GM19395 (cell line): ENCODE measurements at regions not wholly inside any gene's neighbourhood (a gene's known extent, or its start where the extent isn't known, plus 50 kb on each side); places are given as distances from the start of the nearest gene placed in this dataset.
"Not testable (repeated sequence)": the region's sequence is repeated elsewhere in the genome, so short reads cannot be mapped to it uniquely, and the experiment has no call there.

Source experiments
- ATAC-seq: cut with Tn5 transposase; IDR thresholded peaks from one replicate; pipeline ENCODE4 v1.9.1; 2021; ENCODE audit warnings: mild to moderate bottlenecking, moderate library complexity; ENCODE audit not compliant: unreplicated experiment

- not testable (repeated sequence) for ATAC-seq
These were observed 59.3 kb downstream of the NUTM2D start for GRCh38 chr10:87416892-87417291.

GRCh38 chr10:87422641-87423040 lies 65.1 kb downstream of the NUTM2D start:
- ATAC-seq: not testable (repeated sequence)

DNA sequence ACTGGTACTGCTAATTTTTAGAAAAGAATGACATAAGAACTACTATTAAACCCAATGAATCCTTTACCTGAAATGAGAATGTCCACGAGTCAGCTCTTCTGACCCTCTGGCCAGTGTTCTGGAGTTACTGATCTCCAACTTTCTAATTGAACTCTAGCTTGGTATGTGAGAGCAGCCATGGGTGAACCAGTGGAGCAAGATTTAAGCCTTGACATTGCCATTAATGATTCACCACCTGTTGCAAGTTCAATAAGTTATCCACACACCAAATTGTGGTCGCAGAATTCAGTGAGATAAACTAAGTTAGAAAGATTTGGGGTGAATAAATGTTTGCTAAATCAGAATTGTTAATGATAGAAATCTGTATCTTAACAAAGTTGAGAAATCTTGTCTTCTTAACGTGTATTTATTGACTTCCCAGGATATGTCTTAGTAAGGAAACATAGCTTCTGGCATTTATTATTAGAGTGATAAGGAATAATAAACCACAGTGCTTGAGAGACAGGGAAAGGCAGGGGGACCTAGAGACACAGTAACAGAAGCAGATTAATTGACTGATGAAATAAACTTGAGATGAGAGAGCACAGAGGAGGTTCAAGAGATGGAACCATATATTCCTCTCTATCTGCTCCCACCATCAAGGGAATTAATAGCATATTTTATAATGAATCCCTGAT lies 67.3 kb downstream of the NUTM2D start:
- not testable (repeated sequence) for ATAC-seq

GRCh38 chr10:87433836-87434235 lies 70.9 kb upstream of the MINPP1 start:
- ATAC-seq: not testable (repeated sequence)

- ATAC-seq: not testable (repeated sequence)
These were observed 69.3 kb upstream of the MINPP1 start for GRCh38 chr10:87435295-87435826.

DNA sequence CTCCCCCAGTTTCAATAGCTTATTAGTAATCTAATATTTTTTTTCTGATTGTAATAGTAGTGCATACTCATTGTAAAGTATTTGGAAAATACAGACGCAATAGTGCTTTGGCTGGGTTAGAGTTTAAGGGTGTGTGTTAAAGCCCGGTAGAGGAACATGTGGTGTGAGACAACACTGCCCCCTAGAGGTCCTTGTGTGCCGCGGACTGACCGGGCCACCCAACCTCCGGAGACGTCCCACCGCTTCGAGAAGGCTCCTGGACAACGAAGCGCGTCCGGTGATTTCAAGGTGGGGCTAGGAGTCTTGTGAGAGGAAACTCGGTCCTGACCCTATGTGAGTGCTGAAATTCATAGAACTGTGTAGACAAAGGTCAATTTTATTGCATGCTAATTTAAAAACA lies 68.6 kb upstream of the MINPP1 start:
- peak; percentile 88 for ATAC-seq

GRCh38 chr10:87437450-87437849 lies 67.2 kb upstream of the MINPP1 start:
- ATAC-seq: not testable (repeated sequence)
